ENCODE measurements at regions not wholly inside any gene's neighbourhood (a gene's known extent, or its start where the extent isn't known, plus 50 kb on each side); places are given as distances from the start of the nearest gene placed in this dataset.

DNA sequence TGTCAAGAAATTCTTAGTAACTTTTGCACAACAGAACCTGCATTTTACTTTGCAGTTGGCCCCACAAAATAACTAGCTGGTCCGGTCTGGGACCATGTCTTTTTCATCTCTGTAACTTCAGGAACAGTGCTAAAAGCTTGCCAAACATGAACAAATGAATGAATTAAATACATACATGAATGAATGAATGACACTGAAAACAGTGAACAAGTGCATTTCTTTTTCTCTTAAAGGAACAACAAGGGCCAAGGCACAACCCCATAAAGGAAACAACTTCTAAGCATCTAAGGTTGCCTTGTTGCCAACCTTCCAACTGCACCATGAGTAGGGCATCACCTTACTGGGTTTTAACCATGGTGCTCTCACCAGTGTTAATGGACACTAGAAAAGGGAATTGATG, 534.4 kb upstream of the PKN2 start:
- TF ChIP-seq CTCF (IDR thresholded peaks at IDR 0.05) (no peak), ZFX (IDR thresholded peaks at IDR 0.05; ENCODE audit: borderline replicate concordance) (no peak)
